OCI-LY3 (cell line): ENCODE measurements at regions not wholly inside any gene's neighbourhood (a gene's known extent, or its start where the extent isn't known, plus 50 kb on each side); places are given as distances from the start of the nearest gene placed in this dataset.

Experiments used
- H2AFZ ChIP-seq: fragments of 200-600, 300-600 bp; shearing (Covaris generic); 2 replicates; pipeline ENCODE4 v1.6.0; 2014; ENCODE audit warnings: antibody characterized with exemption, low read depth, low read length
- H3K27ac ChIP-seq: fragments of 200-600, 300-600 bp; sonication (generic); 2 replicates; pipeline ENCODE4 v1.5.1; 2014; ENCODE audit warnings: mild to moderate bottlenecking, low read length, moderate library complexity, mixed read lengths
- H3K27me3 ChIP-seq: fragments of 200-600, 300-600 bp; sonication (generic); 2 replicates; pipeline ENCODE4 v1.6.1; 2014; ENCODE audit warnings: low read depth, low read length, mixed read lengths
- H3K36me3 ChIP-seq: fragments of 200-600, 300-600 bp; sonication (generic); replicated peaks from 2 replicates; pipeline ENCODE3; 2014; ENCODE audit warnings: low read depth, low read length, mixed read lengths
- H3K4me1 ChIP-seq: fragments of 300-600, 200-600 bp; sonication (generic); 2 replicates; pipeline ENCODE4 v1.6.1; 2014; ENCODE audit warnings: low read length, mixed read lengths
- H3K4me2 ChIP-seq: fragments of 200-600, 300-600 bp; sonication (generic); 2 replicates; pipeline ENCODE4 v1.6.1; 2014; ENCODE audit warnings: low read length, mixed read lengths
- H3K4me3 ChIP-seq: fragments of 300-600, 200-600 bp; sonication (generic); 2 replicates; pipeline ENCODE4 v1.5.1; 2014; ENCODE audit warnings: antibody characterized with exemption, mild to moderate bottlenecking, low read length, moderate library complexity
- H3K79me2 ChIP-seq: fragments of 300-600, 200-600 bp; shearing (Covaris generic); 2 replicates; pipeline ENCODE4 v1.6.1; 2014; ENCODE audit warnings: mild to moderate bottlenecking, low read length, mixed read lengths
- H3K9ac ChIP-seq: fragments of 300-600, 200-600 bp; shearing (Covaris generic); 2 replicates; pipeline ENCODE4 v1.6.0; 2014; ENCODE audit warnings: mild to moderate bottlenecking, low read length, moderate library complexity
- H3K9me3 ChIP-seq: fragments of 200-600, 300-600 bp; shearing (Covaris generic); 2 replicates; pipeline ENCODE4 v1.6.1; 2014; ENCODE audit warnings: low read length, mixed read lengths; ENCODE audit not compliant: insufficient read depth
- H4K20me1 ChIP-seq: fragments of 200-600, 300-600 bp; sonication (generic); 2 replicates; pipeline ENCODE4 v1.6.1; 2016; ENCODE audit warnings: low read length, mixed read lengths; ENCODE audit not compliant: insufficient read depth
- EZH2phosphoT487 ChIP-seq: fragments of 200-600 bp; shearing (Covaris generic); IDR thresholded peaks from 2 replicates; pipeline ENCODE4 v1.6.1; 2018; ENCODE audit warnings: antibody characterized with exemption, mixed run types, low read depth
- TF ChIP-seq, protein P1 (sequence below): fragments of 200-600, 300-600 bp; sonication (generic); IDR thresholded peaks from 2 replicates; pipeline ENCODE4 v1.5.1; 2014; ENCODE audit warnings: antibody characterized with exemption, low read length, low read depth

DNA sequence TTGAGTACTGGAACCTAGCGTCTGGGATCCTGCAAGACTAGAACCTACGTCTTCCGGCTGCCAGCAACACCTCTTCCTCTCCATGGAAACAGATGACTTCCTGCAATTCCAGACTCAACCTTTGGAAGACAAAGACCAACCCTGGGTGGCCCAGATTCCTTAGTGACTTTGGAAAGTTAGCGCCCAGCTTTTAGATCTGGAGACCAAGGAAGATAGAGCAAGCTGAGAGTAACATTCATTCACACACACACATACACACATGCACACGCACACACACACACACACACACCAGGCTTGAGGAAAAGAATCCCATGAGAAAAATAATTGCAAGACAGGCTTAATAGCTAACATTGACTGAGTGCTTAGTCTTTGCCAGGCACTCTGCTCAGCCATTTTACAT, 788.9 kb downstream of the UQCRFS1 start:
- no peaks in the 10 kb centered on the region for H3K36me3 ChIP-seq
- no peaks in the 10 kb centered on the region for H3K27me3 ChIP-seq
- H4K20me1 ChIP-seq: no peaks in the 10 kb centered on the region
- no peak overlapping the region for H3K4me2 ChIP-seq
- no peak overlapping the region for H3K4me3 ChIP-seq
- no peak overlapping the region for H3K9ac ChIP-seq
- H3K79me2 ChIP-seq: no peaks in the 10 kb centered on the region
- H3K4me1 ChIP-seq: peaks cover 8% of the 10 kb centered on the region
- TF ChIP-seq, protein P1, sequence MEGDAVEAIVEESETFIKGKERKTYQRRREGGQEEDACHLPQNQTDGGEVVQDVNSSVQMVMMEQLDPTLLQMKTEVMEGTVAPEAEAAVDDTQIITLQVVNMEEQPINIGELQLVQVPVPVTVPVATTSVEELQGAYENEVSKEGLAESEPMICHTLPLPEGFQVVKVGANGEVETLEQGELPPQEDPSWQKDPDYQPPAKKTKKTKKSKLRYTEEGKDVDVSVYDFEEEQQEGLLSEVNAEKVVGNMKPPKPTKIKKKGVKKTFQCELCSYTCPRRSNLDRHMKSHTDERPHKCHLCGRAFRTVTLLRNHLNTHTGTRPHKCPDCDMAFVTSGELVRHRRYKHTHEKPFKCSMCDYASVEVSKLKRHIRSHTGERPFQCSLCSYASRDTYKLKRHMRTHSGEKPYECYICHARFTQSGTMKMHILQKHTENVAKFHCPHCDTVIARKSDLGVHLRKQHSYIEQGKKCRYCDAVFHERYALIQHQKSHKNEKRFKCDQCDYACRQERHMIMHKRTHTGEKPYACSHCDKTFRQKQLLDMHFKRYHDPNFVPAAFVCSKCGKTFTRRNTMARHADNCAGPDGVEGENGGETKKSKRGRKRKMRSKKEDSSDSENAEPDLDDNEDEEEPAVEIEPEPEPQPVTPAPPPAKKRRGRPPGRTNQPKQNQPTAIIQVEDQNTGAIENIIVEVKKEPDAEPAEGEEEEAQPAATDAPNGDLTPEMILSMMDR: no peak
- no peak for TF ChIP-seq EZH2phosphoT487
- no peak overlapping the region for H2AFZ ChIP-seq
- no peaks in the 10 kb centered on the region for H3K9me3 ChIP-seq
- H3K27ac ChIP-seq: no peak overlapping the region

DNA sequence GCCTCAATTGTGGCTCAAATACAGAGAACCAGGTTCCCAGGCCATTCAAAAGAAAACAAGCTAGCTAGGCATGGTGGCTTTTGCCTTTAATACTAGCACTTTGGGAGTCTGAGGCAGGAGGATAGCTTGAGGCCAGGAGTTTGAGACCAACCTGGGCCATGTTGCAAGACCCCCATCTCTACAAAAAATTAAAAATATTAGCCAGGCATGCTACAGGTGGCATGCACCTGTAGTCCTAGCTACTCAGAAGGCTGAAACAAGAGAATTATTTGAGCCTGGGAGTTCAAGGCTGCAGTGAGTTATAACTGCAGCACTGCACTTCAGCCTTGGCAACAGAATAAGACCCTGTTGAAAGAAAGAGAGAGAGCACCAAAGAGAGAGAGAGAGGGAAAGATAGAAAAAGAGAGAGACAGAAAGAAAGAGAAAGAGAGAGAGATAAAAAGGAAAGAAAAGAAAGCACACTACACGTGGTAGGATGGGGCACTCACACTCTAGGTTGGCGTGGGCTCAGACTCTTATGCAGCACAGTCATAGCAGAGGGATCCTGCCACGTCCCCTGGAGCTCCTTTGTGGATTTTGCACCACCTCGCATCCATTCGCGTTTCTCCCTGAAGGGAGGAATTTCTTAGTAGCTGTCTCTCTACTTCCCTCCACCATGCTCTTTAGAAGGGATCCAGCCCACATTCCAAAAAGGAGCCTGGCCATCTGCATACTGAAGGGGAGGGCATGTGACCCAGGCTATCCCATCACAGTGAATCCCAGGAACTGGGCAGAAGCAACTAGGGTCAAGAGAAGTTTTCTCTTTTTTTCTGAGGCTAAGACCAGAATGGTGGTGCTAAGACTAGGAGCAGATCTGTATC, 789.9 kb downstream of the UQCRFS1 start:
- H3K4me3 ChIP-seq: no peak overlapping the region
- no peaks in the 10 kb centered on the region for H3K9me3 ChIP-seq
- no peak overlapping the region for H2AFZ ChIP-seq
- no peaks in the 10 kb centered on the region for H3K36me3 ChIP-seq
- H4K20me1 ChIP-seq: no peaks in the 10 kb centered on the region
- H3K27ac ChIP-seq: no peak overlapping the region
- TF ChIP-seq, protein P1: no peak
- no peak for TF ChIP-seq EZH2phosphoT487
- no peaks in the 10 kb centered on the region for H3K4me1 ChIP-seq
- no peaks in the 10 kb centered on the region for H3K79me2 ChIP-seq
- H3K4me2 ChIP-seq: no peak overlapping the region
- H3K9ac ChIP-seq: no peak overlapping the region
- H3K27me3 ChIP-seq: no peaks in the 10 kb centered on the region

DNA sequence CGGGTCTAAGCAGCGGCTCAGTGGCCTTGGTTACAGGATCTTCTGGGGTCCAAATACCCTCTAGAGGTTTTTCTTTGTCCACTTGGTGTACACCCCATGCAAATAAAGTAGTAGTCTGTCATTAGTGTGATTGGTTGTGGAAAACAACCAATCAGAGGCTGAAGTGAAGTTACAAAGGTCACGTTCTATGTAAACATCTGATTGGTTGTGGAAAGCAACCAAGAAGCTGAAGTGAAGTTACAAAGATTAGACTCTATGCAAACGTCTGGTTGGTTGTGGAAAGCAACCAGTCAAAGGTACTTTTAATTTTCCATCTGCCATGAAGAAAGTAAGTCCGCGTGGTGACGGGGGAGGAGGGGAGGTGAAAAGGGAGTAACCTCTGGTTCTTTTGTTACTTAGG, 790.9 kb downstream of the UQCRFS1 start:
- Histone ChIP-seq H3K79me2 (no peaks in the 10 kb centered on the region), H4K20me1 (no peaks in the 10 kb centered on the region), H3K36me3 (no peaks in the 10 kb centered on the region), H3K9me3 (no peaks in the 10 kb centered on the region), H3K27me3 (no peaks in the 10 kb centered on the region), H3K9ac (no peak overlapping the region), H3K4me3 (no peak overlapping the region), H3K27ac (no peak overlapping the region), H2AFZ (no peak overlapping the region), H3K4me2 (no peak overlapping the region), H3K4me1 (no peaks in the 10 kb centered on the region)
- TF ChIP-seq, protein P1: no peak
- no peak for TF ChIP-seq EZH2phosphoT487

DNA sequence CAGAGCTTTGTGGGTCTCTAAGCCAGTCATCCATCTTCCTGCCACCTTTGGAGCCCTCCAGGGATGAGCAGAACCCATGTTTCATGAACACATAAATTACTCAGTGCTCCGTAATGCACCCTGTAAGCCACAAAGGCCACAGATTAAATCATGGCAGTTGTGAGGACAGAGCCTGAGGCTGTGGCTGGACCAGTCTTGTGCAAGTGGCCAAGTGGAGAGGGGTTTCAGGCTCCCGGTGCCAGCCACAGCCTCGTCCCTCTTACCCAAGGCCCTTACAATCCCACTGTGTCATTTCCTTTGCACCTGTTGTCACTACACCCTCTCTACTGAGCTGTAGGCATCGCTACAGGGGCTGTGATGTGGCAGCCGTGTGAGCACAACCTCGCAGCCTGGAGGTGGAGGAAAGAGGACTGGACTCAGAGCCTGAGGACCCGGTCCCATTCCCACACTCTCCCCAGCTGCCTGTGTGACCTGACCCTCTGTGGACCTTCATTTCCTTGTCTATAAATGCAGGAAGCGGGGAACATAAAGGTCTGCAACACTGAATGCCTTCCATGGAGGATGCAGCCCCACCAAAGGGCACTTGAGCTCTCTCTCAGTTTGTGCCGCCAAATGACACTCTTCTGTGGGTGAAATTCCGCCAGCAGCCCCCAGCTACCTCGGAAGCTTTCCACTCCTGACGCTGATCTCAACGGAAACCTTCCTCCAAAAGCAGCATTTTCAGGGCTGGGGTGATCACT, 792.0 kb downstream of the UQCRFS1 start:
- H3K36me3 ChIP-seq: no peaks in the 10 kb centered on the region
- H2AFZ ChIP-seq: no peak overlapping the region
- H4K20me1 ChIP-seq: no peaks in the 10 kb centered on the region
- H3K4me2 ChIP-seq: no peak overlapping the region
- no peak overlapping the region for H3K27ac ChIP-seq
- no peak overlapping the region for H3K4me3 ChIP-seq
- H3K9ac ChIP-seq: no peak overlapping the region
- H3K4me1 ChIP-seq: no peaks in the 10 kb centered on the region
- no peaks in the 10 kb centered on the region for H3K79me2 ChIP-seq
- no peaks in the 10 kb centered on the region for H3K9me3 ChIP-seq
- H3K27me3 ChIP-seq: 0 out of 2 replicates have a peak, but pooled peaks cover 5% of the 10 kb centered on the region
- no peak for TF ChIP-seq EZH2phosphoT487
- TF ChIP-seq, protein P1: no peak
